HCEC 1CT (cell line): ENCODE measurements at regions not wholly inside any gene's neighbourhood (a gene's known extent, or its start where the extent isn't known, plus 50 kb on each side); places are given as distances from the start of the nearest gene placed in this dataset.
"Not testable (repeated sequence)": the region's sequence is repeated elsewhere in the genome, so short reads cannot be mapped to it uniquely, and the experiment has no call there.

Experiments used
- DNase-seq: peaks from one replicate; pipeline ENCODE4 v3.0.0-alpha.2; 2017

GRCh38 chr3:152671446-152672319 lies 163.2 kb upstream of the P2RY1 start:
- no peak for DNase-seq

- DNase-seq: no peak
Measured at GRCh38 chr3:152672320-152672649, 162.6 kb upstream of the P2RY1 start.

GRCh38 chr3:152676810-152677379 lies 158.0 kb upstream of the P2RY1 start:
- no peak for DNase-seq

GRCh38 chr3:152677491-152677890 lies 157.4 kb upstream of the P2RY1 start:
- DNase-seq: no peak

GRCh38 chr3:152682477-152682876 lies 152.5 kb upstream of the P2RY1 start:
- DNase-seq: no peak

- DNase-seq: no peak
Measured at GRCh38 chr3:152683521-152683999, 151.4 kb upstream of the P2RY1 start.

GRCh38 chr3:152684279-152684678 lies 150.7 kb upstream of the P2RY1 start:
- DNase-seq: no peak

- DNase-seq: no peak
Measured at GRCh38 chr3:152688313-152688712, 146.6 kb upstream of the P2RY1 start.

GRCh38 chr3:152692326-152692725 lies 142.6 kb upstream of the P2RY1 start:
- not testable (repeated sequence) for DNase-seq

- DNase-seq: not testable (repeated sequence)
Measured at GRCh38 chr3:152693521-152694250, 141.2 kb upstream of the P2RY1 start.

- DNase-seq: no peak
Measured at GRCh38 chr3:152695840-152696239, 139.1 kb upstream of the P2RY1 start.

- DNase-seq: no peak
Measured at GRCh38 chr3:152696962-152697361, 138.0 kb upstream of the P2RY1 start.

- DNase-seq: no peak
Measured at GRCh38 chr3:152703245-152703890, 131.6 kb upstream of the P2RY1 start.

GRCh38 chr3:152706991-152707713 lies 127.8 kb upstream of the P2RY1 start:
- DNase-seq: no peak

- DNase-seq: no peak
Measured at GRCh38 chr3:152709659-152710058, 125.3 kb upstream of the P2RY1 start.

- DNase-seq: no peak
Measured at GRCh38 chr3:152710549-152710948, 124.4 kb upstream of the P2RY1 start.

GRCh38 chr3:152713989-152714388 lies 120.9 kb upstream of the P2RY1 start:
- no peak for DNase-seq

- no peak for DNase-seq
Measured at GRCh38 chr3:152714507-152714906, 120.4 kb upstream of the P2RY1 start.

- DNase-seq: no peak
Measured at GRCh38 chr3:152717252-152717651, 117.7 kb upstream of the P2RY1 start.

GRCh38 chr3:152718810-152719209 lies 116.1 kb upstream of the P2RY1 start:
- no peak for DNase-seq

GRCh38 chr3:152719264-152719663 lies 115.7 kb upstream of the P2RY1 start:
- DNase-seq: peak; percentile 33

- DNase-seq: no peak
Measured at GRCh38 chr3:152720951-152721718, 113.8 kb upstream of the P2RY1 start.
